Smooth muscle cell (in vitro differentiated cells): ENCODE measurements at regions not wholly inside any gene's neighbourhood (a gene's known extent, or its start where the extent isn't known, plus 50 kb on each side); places are given as distances from the start of the nearest gene placed in this dataset.

Experiments used
- DNase-seq: peaks from one replicate; lab custom pipeline; 2025; ENCODE audit not compliant: unreplicated experiment; lab: John Stamatoyannopoulos, UW
- H2AFZ ChIP-seq: fragments of 200-600 bp; sonication (generic); 2 replicates; pipeline ENCODE4 v1.6.0; 2016; ENCODE audit warnings: antibody characterized with exemption, low read depth, mild to moderate bottlenecking
- H3F3A ChIP-seq: fragments of 200-600 bp; sonication (generic); 2 replicates; pipeline ENCODE4 v1.6.0; 2017; ENCODE audit warnings: antibody characterized with exemption, low read depth
- H3K27ac ChIP-seq: fragments of 200-600 bp; sonication (generic); 2 replicates; pipeline ENCODE4 v1.5.1; 2016; ENCODE audit warnings: low read depth, mild to moderate bottlenecking
- H3K27me3 ChIP-seq: fragments of 200-600 bp; sonication (generic); 2 replicates; pipeline ENCODE4 v1.6.1; 2016; ENCODE audit warnings: low read depth, mild to moderate bottlenecking
- H3K36me3 ChIP-seq: fragments of 200-600 bp; sonication (generic); 2 replicates; pipeline ENCODE4 v1.5.1; 2016; ENCODE audit warnings: low read depth
- H3K4me1 ChIP-seq: fragments of 200-600 bp; sonication (generic); 2 replicates; pipeline ENCODE4 v1.5.1; 2016; ENCODE audit warnings: low read depth
- H3K4me2 ChIP-seq: fragments of 200-600 bp; sonication (generic); 2 replicates; pipeline ENCODE4 v1.6.0; 2016; ENCODE audit warnings: mild to moderate bottlenecking
- H3K4me3 ChIP-seq: fragments of 200-600 bp; sonication (generic); 2 replicates; pipeline ENCODE4 v1.5.1; 2016; ENCODE audit warnings: mild to moderate bottlenecking
- H3K79me2 ChIP-seq: fragments of 200-600 bp; sonication (generic); 2 replicates; pipeline ENCODE4 v1.6.0; 2016; ENCODE audit warnings: low read depth, mild to moderate bottlenecking
- H3K9ac ChIP-seq: fragments of 200-600 bp; sonication (generic); 2 replicates; pipeline ENCODE4 v1.6.0; 2016; ENCODE audit warnings: low read depth
- H3K9me3 ChIP-seq: fragments of 200-600 bp; sonication (generic); replicated peaks from 2 replicates; pipeline ENCODE4 v1.5.1; 2016; ENCODE audit warnings: low read depth
- H4K20me1 ChIP-seq: fragments of 200-600 bp; sonication (generic); 2 replicates; pipeline ENCODE4 v1.6.0; 2016; ENCODE audit warnings: low read depth
- WGBS: methylation state at CpG from one replicate; pipeline ENCODE4 v1.1.7; 2016; ENCODE audit warnings: low lambda C conversion rate; 5-methylcytosine and 5-hydroxymethylcytosine counted together
- TF ChIP-seq, protein P1 (sequence below): fragments of 200-600 bp; sonication (generic); IDR thresholded peaks from 2 replicates; pipeline ENCODE4 v1.5.1; 2017; ENCODE audit warnings: borderline replicate concordance, mild to moderate bottlenecking, antibody characterized with exemption; ENCODE audit not compliant: insufficient read depth, poor library complexity, severe bottlenecking

GRCh38 chr6:41464019-41464418, 82.2 kb upstream of the FOXP4 start:
- Histone ChIP-seq H3K27ac (no peak overlapping the region), H3K4me1 (no peaks in the 10 kb centered on the region), H3K4me3 (no peak overlapping the region), H2AFZ (no peak overlapping the region), H4K20me1 (no peaks in the 10 kb centered on the region), H3K79me2 (no peaks in the 10 kb centered on the region), H3K4me2 (peak overlapping the region; percentile 14), H3K9ac (no peak overlapping the region), H3K27me3 (no peaks in the 10 kb centered on the region), H3F3A (no peaks in the 10 kb centered on the region), H3K9me3 (no peaks in the 10 kb centered on the region), H3K36me3 (no peaks in the 10 kb centered on the region)
- no peak for DNase-seq
- TF ChIP-seq, protein P1, sequence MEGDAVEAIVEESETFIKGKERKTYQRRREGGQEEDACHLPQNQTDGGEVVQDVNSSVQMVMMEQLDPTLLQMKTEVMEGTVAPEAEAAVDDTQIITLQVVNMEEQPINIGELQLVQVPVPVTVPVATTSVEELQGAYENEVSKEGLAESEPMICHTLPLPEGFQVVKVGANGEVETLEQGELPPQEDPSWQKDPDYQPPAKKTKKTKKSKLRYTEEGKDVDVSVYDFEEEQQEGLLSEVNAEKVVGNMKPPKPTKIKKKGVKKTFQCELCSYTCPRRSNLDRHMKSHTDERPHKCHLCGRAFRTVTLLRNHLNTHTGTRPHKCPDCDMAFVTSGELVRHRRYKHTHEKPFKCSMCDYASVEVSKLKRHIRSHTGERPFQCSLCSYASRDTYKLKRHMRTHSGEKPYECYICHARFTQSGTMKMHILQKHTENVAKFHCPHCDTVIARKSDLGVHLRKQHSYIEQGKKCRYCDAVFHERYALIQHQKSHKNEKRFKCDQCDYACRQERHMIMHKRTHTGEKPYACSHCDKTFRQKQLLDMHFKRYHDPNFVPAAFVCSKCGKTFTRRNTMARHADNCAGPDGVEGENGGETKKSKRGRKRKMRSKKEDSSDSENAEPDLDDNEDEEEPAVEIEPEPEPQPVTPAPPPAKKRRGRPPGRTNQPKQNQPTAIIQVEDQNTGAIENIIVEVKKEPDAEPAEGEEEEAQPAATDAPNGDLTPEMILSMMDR = no peak
- 94% methylated on average over 3 of the region's 3 CpGs for WGBS

DNA sequence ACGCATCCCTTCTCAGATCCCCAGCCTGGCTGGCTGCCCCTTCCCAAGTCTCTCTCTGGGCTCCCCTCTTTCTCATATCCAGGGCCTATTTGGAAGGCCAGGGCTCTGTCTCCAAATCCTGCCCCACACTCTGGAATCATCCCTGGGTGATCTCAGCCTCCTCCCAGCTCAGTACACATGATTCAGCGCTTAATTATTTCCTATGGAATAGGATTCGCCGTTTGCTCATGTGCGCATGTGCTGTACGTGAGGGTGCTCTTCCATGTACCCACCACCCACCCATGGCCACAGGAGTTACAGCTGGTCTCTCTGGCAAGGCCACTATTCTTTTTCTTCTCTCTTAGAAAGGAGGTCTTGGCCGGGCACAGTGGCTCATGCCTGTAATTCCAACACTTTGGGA, 81.7 kb upstream of the FOXP4 start:
- Histone ChIP-seq H3K4me2 (no peak overlapping the region), H3K36me3 (no peaks in the 10 kb centered on the region), H3K4me1 (no peaks in the 10 kb centered on the region), H3K27me3 (no peaks in the 10 kb centered on the region), H3K4me3 (no peak overlapping the region), H3K9me3 (no peaks in the 10 kb centered on the region), H3K27ac (no peak overlapping the region), H3K9ac (no peak overlapping the region), H3F3A (no peaks in the 10 kb centered on the region), H3K79me2 (no peaks in the 10 kb centered on the region), H4K20me1 (no peaks in the 10 kb centered on the region), H2AFZ (no peak overlapping the region)
- TF ChIP-seq, protein P1 = no peak
- WGBS = 61% methylated on average over 7 of the region's 7 CpGs
- DNase-seq = no peak

GRCh38 chr6:41466437-41466990, 79.7 kb upstream of the FOXP4 start:
- Histone ChIP-seq H3K36me3 (no peaks in the 10 kb centered on the region), H3K79me2 (no peaks in the 10 kb centered on the region), H4K20me1 (no peaks in the 10 kb centered on the region), H3K9ac (no peak overlapping the region), H3K9me3 (no peaks in the 10 kb centered on the region), H3K4me3 (no peak overlapping the region), H3K4me2 (no peak overlapping the region), H3K27me3 (no peaks in the 10 kb centered on the region), H2AFZ (no peak overlapping the region), H3K27ac (no peak overlapping the region), H3K4me1 (peaks cover 10% of the 10 kb centered on the region), H3F3A (peaks cover 4% of the 10 kb centered on the region)
- no peak for DNase-seq
- 46% methylated on average over 2 of the region's 2 CpGs for WGBS
- TF ChIP-seq, protein P1 = no peak

DNA sequence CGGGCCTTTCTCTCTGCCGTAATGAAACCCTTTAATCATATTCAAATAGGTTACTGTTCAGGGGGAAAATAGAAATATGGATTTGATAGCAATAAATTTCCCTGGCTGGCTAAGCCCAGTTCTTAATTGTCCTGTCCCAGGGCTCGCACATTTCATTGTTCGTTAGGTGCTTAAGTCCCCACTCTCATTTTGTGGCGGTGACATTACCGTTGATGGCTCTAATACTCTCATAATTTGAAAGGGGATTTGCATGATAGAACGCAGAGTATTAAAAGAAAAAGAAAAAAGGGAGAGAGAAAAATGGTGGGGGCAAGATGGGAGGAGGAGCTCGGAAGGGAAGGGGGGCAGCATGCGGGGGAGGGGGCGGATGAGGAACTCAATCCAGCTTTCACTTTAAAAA, 79.1 kb upstream of the FOXP4 start:
- TF ChIP-seq, protein P1 = no peak
- H3K9ac ChIP-seq = no peak overlapping the region
- peaks cover 15% of the 10 kb centered on the region for H3K4me1 ChIP-seq
- H3K9me3 ChIP-seq = no peaks in the 10 kb centered on the region
- no peak overlapping the region for H3K4me3 ChIP-seq
- no peaks in the 10 kb centered on the region for H3K79me2 ChIP-seq
- no peaks in the 10 kb centered on the region for H3K27me3 ChIP-seq
- WGBS = 85% methylated on average over 9 of the region's 10 CpGs
- H3K27ac ChIP-seq = no peak overlapping the region
- H3K4me2 ChIP-seq = no peak overlapping the region
- H2AFZ ChIP-seq = no peak overlapping the region
- no peaks in the 10 kb centered on the region for H4K20me1 ChIP-seq
- peaks cover 4% of the 10 kb centered on the region for H3F3A ChIP-seq
- H3K36me3 ChIP-seq = no peaks in the 10 kb centered on the region
- no peak for DNase-seq
